PC-3 (cell line): ENCODE measurements at regions not wholly inside any gene's neighbourhood (a gene's known extent, or its start where the extent isn't known, plus 50 kb on each side); places are given as distances from the start of the nearest gene placed in this dataset.

Source experiments
- EZH2phosphoT487 ChIP-seq: fragments of 300-600 bp; sonication (generic); IDR thresholded peaks from 2 replicates; pipeline ENCODE4 v1.6.1; 2018; ENCODE audit warnings: mild to moderate bottlenecking, antibody characterized with exemption, low read length, borderline replicate concordance
- TF ChIP-seq, protein P1 (sequence below): fragments of 300-600 bp; sonication (generic); conservative IDR thresholded peaks from 2 replicates; pipeline ENCODE4 v1.5.1; 2017; ENCODE audit warnings: antibody characterized with exemption, low read depth, mild to moderate bottlenecking, low read length

- TF ChIP-seq, protein P1, sequence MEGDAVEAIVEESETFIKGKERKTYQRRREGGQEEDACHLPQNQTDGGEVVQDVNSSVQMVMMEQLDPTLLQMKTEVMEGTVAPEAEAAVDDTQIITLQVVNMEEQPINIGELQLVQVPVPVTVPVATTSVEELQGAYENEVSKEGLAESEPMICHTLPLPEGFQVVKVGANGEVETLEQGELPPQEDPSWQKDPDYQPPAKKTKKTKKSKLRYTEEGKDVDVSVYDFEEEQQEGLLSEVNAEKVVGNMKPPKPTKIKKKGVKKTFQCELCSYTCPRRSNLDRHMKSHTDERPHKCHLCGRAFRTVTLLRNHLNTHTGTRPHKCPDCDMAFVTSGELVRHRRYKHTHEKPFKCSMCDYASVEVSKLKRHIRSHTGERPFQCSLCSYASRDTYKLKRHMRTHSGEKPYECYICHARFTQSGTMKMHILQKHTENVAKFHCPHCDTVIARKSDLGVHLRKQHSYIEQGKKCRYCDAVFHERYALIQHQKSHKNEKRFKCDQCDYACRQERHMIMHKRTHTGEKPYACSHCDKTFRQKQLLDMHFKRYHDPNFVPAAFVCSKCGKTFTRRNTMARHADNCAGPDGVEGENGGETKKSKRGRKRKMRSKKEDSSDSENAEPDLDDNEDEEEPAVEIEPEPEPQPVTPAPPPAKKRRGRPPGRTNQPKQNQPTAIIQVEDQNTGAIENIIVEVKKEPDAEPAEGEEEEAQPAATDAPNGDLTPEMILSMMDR = no peak
- no peak for TF ChIP-seq EZH2phosphoT487
These were observed 143.3 kb upstream of the KCNIP4 start for GRCh38 chr4:22091906-22092305.
